CD4-positive, alpha-beta T cell treated with Interleukin-10 for 1 hour (primary cell): ENCODE measurements at regions not wholly inside any gene's neighbourhood (a gene's known extent, or its start where the extent isn't known, plus 50 kb on each side); places are given as distances from the start of the nearest gene placed in this dataset.

Experiments used
- DNase-seq: peaks from one replicate; pipeline ENCODE4 v3.0.0-alpha.2; 2020

- DNase-seq: no peak
Measured at GRCh38 chr13:106232681-106233080, 302.8 kb downstream of the EFNB2 start.

- no peak for DNase-seq
Measured at GRCh38 chr13:106230450-106230849, 305.0 kb downstream of the EFNB2 start.

GRCh38 chr13:106225126-106225525 lies 310.3 kb downstream of the EFNB2 start:
- no peak for DNase-seq

- DNase-seq: no peak
Measured at GRCh38 chr13:106220211-106220610, 315.3 kb downstream of the EFNB2 start.

- DNase-seq: no peak
Measured at GRCh38 chr13:106213028-106213757, 322.3 kb downstream of the EFNB2 start.

- DNase-seq: no peak
Measured at GRCh38 chr13:106212386-106213010, 323.0 kb downstream of the EFNB2 start.

- no peak for DNase-seq
Measured at GRCh38 chr13:106210324-106210723, 325.1 kb downstream of the EFNB2 start.

GRCh38 chr13:106205871-106206270 lies 329.6 kb downstream of the EFNB2 start:
- no peak for DNase-seq

GRCh38 chr13:106197496-106197895 lies 338.0 kb downstream of the EFNB2 start:
- no peak for DNase-seq

- DNase-seq: no peak
Measured at GRCh38 chr13:106187501-106188095, 347.9 kb downstream of the EFNB2 start.

GRCh38 chr13:106187101-106187500 lies 348.4 kb downstream of the EFNB2 start:
- no peak for DNase-seq

- no peak for DNase-seq
Measured at GRCh38 chr13:106186366-106187030, 349.0 kb downstream of the EFNB2 start.

- DNase-seq: no peak
Measured at GRCh38 chr13:106184790-106185189, 350.7 kb downstream of the EFNB2 start.

- no peak for DNase-seq
Measured at GRCh38 chr13:106183410-106184065, 351.9 kb downstream of the EFNB2 start.

- no peak for DNase-seq
Measured at GRCh38 chr13:106182404-106182803, 353.1 kb downstream of the EFNB2 start.

- no peak for DNase-seq
Measured at GRCh38 chr13:106178816-106179215, 356.6 kb downstream of the EFNB2 start.

- DNase-seq: no peak
Measured at GRCh38 chr13:106177146-106177545, 358.3 kb downstream of the EFNB2 start.

- no peak for DNase-seq
Measured at GRCh38 chr13:106176117-106176516, 359.3 kb downstream of the EFNB2 start.

GRCh38 chr13:106173891-106174610 lies 361.4 kb downstream of the EFNB2 start:
- no peak for DNase-seq

GRCh38 chr13:106173346-106173745 lies 362.1 kb downstream of the EFNB2 start:
- DNase-seq: no peak

GRCh38 chr13:106172176-106172905 lies 363.1 kb downstream of the EFNB2 start:
- DNase-seq: no peak

- no peak for DNase-seq
Measured at GRCh38 chr13:106163426-106163825, 372.0 kb downstream of the EFNB2 start.
